ENCODE measurements at regions not wholly inside any gene's neighbourhood (a gene's known extent, or its start where the extent isn't known, plus 50 kb on each side); places are given as distances from the start of the nearest gene placed in this dataset.
"Not testable (repeated sequence)": the region's sequence is repeated elsewhere in the genome, so short reads cannot be mapped to it uniquely, and the experiment has no call there.

- intact Hi-C loops (cut with micrococcal nuclease), result no loop called here
Measured at GRCh38 chr4:187633245-187633644, 362.3 kb upstream of the ZFP42 start.

GRCh38 chr4:187656959-187657358 is 338.6 kb upstream of the ZFP42 start:
- intact Hi-C loops (cut with micrococcal nuclease), result no loop called here

- intact Hi-C loops (cut with micrococcal nuclease), result no loop called here
Measured at GRCh38 chr4:187663076-187663475, 332.5 kb upstream of the ZFP42 start.

GRCh38 chr4:187664011-187664410 is 331.6 kb upstream of the ZFP42 start:
- intact Hi-C loops (cut with micrococcal nuclease), result no loop called here

- intact Hi-C loops (cut with micrococcal nuclease), result no loop called here
Measured at GRCh38 chr4:187665086-187665485, 330.5 kb upstream of the ZFP42 start.

GRCh38 chr4:187666034-187666433 is 329.5 kb upstream of the ZFP42 start:
- intact Hi-C loops (cut with micrococcal nuclease), result no loop called here

- intact Hi-C loops (cut with micrococcal nuclease), result no loop called here
Measured at GRCh38 chr4:187666697-187667494, 328.7 kb upstream of the ZFP42 start.

- intact Hi-C loops (cut with micrococcal nuclease), result no loop called here
Measured at GRCh38 chr4:187668526-187669082, 327.0 kb upstream of the ZFP42 start.

- intact Hi-C loops (cut with micrococcal nuclease), result not testable (repeated sequence)
Measured at GRCh38 chr4:187671521-187671920, 324.1 kb upstream of the ZFP42 start.

- intact Hi-C loops (cut with micrococcal nuclease), result not testable (repeated sequence)
Measured at GRCh38 chr4:187671958-187672357, 323.6 kb upstream of the ZFP42 start.

- intact Hi-C loops (cut with micrococcal nuclease), result not testable (repeated sequence)
Measured at GRCh38 chr4:187672526-187672925, 323.0 kb upstream of the ZFP42 start.

- intact Hi-C loops (cut with micrococcal nuclease), result no loop called here
Measured at GRCh38 chr4:187679450-187679849, 316.1 kb upstream of the ZFP42 start.

- intact Hi-C loops (cut with micrococcal nuclease), result no loop called here
Measured at GRCh38 chr4:187685247-187685646, 310.3 kb upstream of the ZFP42 start.

- intact Hi-C loops (cut with micrococcal nuclease), result no loop called here
Measured at GRCh38 chr4:187687697-187688096, 307.9 kb upstream of the ZFP42 start.

- intact Hi-C loops (cut with micrococcal nuclease), result no loop called here
Measured at GRCh38 chr4:187692626-187693025, 302.9 kb upstream of the ZFP42 start.

- intact Hi-C loops (cut with micrococcal nuclease), result not testable (repeated sequence)
Measured at GRCh38 chr4:187695531-187695930, 300.0 kb upstream of the ZFP42 start.

- intact Hi-C loops (cut with micrococcal nuclease), result no loop called here
Measured at GRCh38 chr4:187711586-187711985, 284.0 kb upstream of the ZFP42 start.

- intact Hi-C loops (cut with micrococcal nuclease), result no loop called here
Measured at GRCh38 chr4:187714957-187715356, 280.6 kb upstream of the ZFP42 start.

GRCh38 chr4:187715466-187715865 is 280.1 kb upstream of the ZFP42 start:
- intact Hi-C loops (cut with micrococcal nuclease), result no loop called here

- intact Hi-C loops (cut with micrococcal nuclease), result no loop called here
Measured at GRCh38 chr4:187724456-187724855, 271.1 kb upstream of the ZFP42 start.

- intact Hi-C loops (cut with micrococcal nuclease), result no loop called here
Measured at GRCh38 chr4:187726485-187726884, 269.1 kb upstream of the ZFP42 start.

GRCh38 chr4:187732524-187732923 is 263.0 kb upstream of the ZFP42 start:
- intact Hi-C loops (cut with micrococcal nuclease), result no loop called here

GRCh38 chr4:187739771-187740170 is 255.8 kb upstream of the ZFP42 start:
- intact Hi-C loops (cut with micrococcal nuclease), result no loop called here

Data from T-helper 2 cell treated with Interferon-gamma antibody and Interleukin-4, amounts not matched to agents 100 ng/mL and 5 ng/mL, for 36 hours (primary cell).